Skeletal muscle satellite cell (primary cell): ENCODE measurements at regions not wholly inside any gene's neighbourhood (a gene's known extent, or its start where the extent isn't known, plus 50 kb on each side); places are given as distances from the start of the nearest gene placed in this dataset.

Source experiments
- H3K27me3 ChIP-seq: 2 replicates; pipeline ENCODE4 v1.7.0; 2013; ENCODE audit warnings: low read length; ENCODE audit not compliant: control insufficient read depth, insufficient read depth
- H3K36me3 ChIP-seq: 2 replicates; pipeline ENCODE4 v1.7.0; 2013; ENCODE audit warnings: mild to moderate bottlenecking, control low read depth, low read length; ENCODE audit not compliant: insufficient read depth
- H3K4me1 ChIP-seq: 2 replicates; pipeline ENCODE4 v1.7.0; 2013; ENCODE audit warnings: low read length; ENCODE audit not compliant: control insufficient read depth, insufficient read depth
- H3K4me2 ChIP-seq: 2 replicates; pipeline ENCODE4 v1.7.0; 2013; ENCODE audit warnings: mild to moderate bottlenecking, low read length
- H3K4me3 ChIP-seq: 2 replicates; pipeline ENCODE4 v1.7.0; 2013; ENCODE audit warnings: low read length
- H3K9ac ChIP-seq: 2 replicates; pipeline ENCODE4 v1.7.0; 2013; ENCODE audit warnings: mild to moderate bottlenecking, low read depth, low read length, moderate library complexity
- H3K9me3 ChIP-seq: replicated peaks from 2 replicates; pipeline ENCODE4 v1.7.0; 2013; ENCODE audit warnings: mild to moderate bottlenecking, control low read depth, low read length

GRCh38 chr10:9858816-9859215, 1158.9 kb upstream of the CELF2 start:
- no peaks in the 10 kb centered on the region for H3K27me3 ChIP-seq
- no peak overlapping the region for H3K4me3 ChIP-seq
- no peaks in the 10 kb centered on the region for H3K9me3 ChIP-seq
- no peak overlapping the region for H3K4me2 ChIP-seq
- no peak overlapping the region for H3K9ac ChIP-seq
- H3K4me1 ChIP-seq: peaks cover 3% of the 10 kb centered on the region
- H3K36me3 ChIP-seq: no peaks in the 10 kb centered on the region

- Histone ChIP-seq H3K4me1 (peaks cover 3% of the 10 kb centered on the region), H3K4me2 (no peak overlapping the region), H3K4me3 (no peak overlapping the region), H3K9ac (no peak overlapping the region), H3K36me3 (no peaks in the 10 kb centered on the region), H3K27me3 (no peaks in the 10 kb centered on the region), H3K9me3 (no peaks in the 10 kb centered on the region)
Measured at GRCh38 chr10:9860045-9860444, 1157.6 kb upstream of the CELF2 start.

DNA sequence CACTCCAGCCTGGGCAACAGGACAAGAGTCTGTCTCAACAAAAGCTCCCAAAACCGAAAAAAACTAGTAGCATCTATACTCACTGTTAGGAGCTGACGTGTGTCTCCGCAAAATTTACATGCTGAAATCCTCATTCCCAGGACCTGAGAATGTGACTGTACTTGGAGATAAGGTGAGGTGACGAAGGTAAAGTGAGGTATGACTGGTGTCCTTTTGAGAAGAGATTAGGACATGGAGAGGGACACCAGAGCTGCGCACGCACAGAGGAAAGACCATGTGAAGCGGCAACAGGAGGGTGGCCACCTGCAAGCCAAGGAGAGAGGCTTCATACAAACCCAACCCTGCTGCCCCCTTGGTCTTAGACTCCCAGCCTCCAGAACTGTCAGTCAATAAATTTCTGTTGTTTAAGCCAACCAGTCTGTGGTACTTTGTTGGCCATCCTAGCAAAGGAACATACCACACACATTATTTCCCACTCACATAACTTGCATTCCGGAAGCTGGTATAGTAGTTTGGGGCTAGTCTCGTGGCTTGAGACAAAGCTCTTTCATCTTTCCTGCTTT, 1154.0 kb upstream of the CELF2 start:
- Histone ChIP-seq H3K9me3 (no peaks in the 10 kb centered on the region), H3K27me3 (no peaks in the 10 kb centered on the region), H3K9ac (no peak overlapping the region), H3K4me2 (no peak overlapping the region), H3K4me1 (peaks cover 1% of the 10 kb centered on the region), H3K36me3 (no peaks in the 10 kb centered on the region), H3K4me3 (no peak overlapping the region)

DNA sequence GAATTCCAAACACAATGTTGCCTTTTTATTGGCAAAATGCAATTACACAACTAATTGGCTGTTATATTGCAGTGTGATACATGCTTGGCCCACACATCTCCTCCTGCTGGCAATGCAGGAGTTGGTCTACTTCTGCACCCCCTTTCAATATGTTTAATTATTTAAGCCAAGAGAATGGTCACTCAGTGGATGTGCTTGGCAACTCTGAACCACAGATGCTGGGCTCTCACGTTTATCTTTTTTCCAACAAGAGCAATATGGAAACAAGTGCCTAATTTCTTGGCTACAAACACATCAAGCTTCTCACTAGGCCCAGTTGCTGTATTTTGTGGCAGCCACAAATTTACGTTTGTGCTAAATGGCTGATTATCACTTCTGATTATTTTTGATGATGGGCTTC, 1149.2 kb upstream of the CELF2 start:
- H3K27me3 ChIP-seq: no peaks in the 10 kb centered on the region
- H3K4me3 ChIP-seq: no peak overlapping the region
- H3K9ac ChIP-seq: no peak overlapping the region
- no peaks in the 10 kb centered on the region for H3K4me1 ChIP-seq
- no peak overlapping the region for H3K4me2 ChIP-seq
- H3K9me3 ChIP-seq: no peaks in the 10 kb centered on the region
- no peaks in the 10 kb centered on the region for H3K36me3 ChIP-seq

DNA sequence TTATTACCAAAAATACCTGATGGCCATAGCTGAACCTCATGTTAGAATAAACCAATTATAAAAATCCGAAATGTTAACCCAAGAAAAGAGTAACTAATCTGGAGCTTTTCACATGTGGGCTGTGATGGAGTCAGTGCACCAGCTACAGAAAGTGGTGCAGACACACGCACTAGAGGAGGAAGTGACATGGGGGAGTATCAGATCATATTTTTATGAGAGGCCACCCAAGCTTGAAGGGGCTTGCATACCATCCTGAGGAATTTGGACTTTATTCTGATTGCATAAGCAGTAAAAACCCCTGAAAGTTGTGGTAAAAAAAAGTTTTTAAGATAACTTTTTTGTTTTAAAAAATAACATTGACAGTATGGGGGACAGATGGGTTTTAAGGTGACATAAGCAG, 1148.5 kb upstream of the CELF2 start:
- Histone ChIP-seq H3K9me3 (no peaks in the 10 kb centered on the region), H3K9ac (no peak overlapping the region), H3K4me1 (no peaks in the 10 kb centered on the region), H3K4me3 (no peak overlapping the region), H3K4me2 (no peak overlapping the region), H3K27me3 (no peaks in the 10 kb centered on the region), H3K36me3 (no peaks in the 10 kb centered on the region)

DNA sequence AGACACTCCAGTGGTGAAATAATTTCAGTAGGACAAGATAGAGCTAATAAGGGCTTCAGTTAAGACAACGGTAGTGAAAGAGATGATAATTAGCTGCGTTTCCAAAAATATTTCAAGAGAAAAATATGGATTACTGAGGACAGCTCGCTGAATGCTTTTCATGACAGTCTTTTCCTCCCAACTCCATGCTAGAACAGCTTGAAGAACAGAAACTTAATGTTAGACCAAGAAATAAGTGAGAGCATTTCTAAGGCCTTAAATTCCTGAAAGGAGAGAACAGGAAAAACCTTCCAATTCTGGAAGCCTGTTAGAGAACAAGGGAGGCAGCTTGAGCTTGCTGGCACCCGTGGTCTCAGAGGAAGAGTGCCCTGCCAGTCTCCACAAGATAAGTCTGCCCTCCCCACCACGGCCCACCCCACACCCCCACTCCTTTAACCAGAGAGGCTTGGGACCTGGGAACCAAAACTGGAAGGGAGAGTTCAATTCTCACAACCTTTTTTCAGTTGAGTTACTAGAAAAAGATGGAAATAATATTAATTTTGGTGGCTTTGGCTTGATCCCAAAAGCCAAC, 1148.0 kb upstream of the CELF2 start:
- no peaks in the 10 kb centered on the region for H3K9me3 ChIP-seq
- no peak overlapping the region for H3K4me2 ChIP-seq
- no peaks in the 10 kb centered on the region for H3K36me3 ChIP-seq
- H3K4me3 ChIP-seq: no peak overlapping the region
- no peaks in the 10 kb centered on the region for H3K4me1 ChIP-seq
- no peaks in the 10 kb centered on the region for H3K27me3 ChIP-seq
- H3K9ac ChIP-seq: no peak overlapping the region

DNA sequence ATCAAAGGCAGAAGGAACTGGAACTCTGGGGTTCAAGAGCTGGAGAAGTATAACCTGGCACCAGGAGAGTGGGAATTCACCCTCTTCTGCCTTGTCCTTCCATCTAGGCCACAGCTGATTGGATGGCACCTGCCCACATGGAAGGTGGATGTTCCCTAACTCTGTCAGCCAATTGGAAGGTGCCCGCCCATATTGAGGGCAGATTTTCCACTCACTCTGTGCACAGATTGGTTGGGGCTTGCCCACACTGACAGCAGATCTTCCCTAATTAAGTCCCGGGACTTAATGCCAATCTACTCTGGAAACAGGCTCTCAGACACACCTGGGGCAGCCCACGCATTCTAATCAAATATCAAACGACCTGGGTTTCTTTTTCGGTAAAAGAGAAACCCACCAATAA, 1142.3 kb upstream of the CELF2 start:
- no peaks in the 10 kb centered on the region for H3K9me3 ChIP-seq
- no peak overlapping the region for H3K4me3 ChIP-seq
- no peaks in the 10 kb centered on the region for H3K4me1 ChIP-seq
- H3K9ac ChIP-seq: no peak overlapping the region
- H3K36me3 ChIP-seq: no peaks in the 10 kb centered on the region
- H3K4me2 ChIP-seq: no peak overlapping the region
- H3K27me3 ChIP-seq: no peaks in the 10 kb centered on the region

GRCh38 chr10:9877978-9878377, 1139.7 kb upstream of the CELF2 start:
- no peaks in the 10 kb centered on the region for H3K9me3 ChIP-seq
- H3K27me3 ChIP-seq: no peaks in the 10 kb centered on the region
- H3K36me3 ChIP-seq: no peaks in the 10 kb centered on the region

GRCh38 chr10:9878383-9878782, 1139.3 kb upstream of the CELF2 start:
- Histone ChIP-seq H3K9me3 (no peaks in the 10 kb centered on the region), H3K9ac (no peak overlapping the region), H3K36me3 (no peaks in the 10 kb centered on the region), H3K4me3 (no peak overlapping the region), H3K4me2 (no peak overlapping the region), H3K27me3 (no peaks in the 10 kb centered on the region), H3K4me1 (no peaks in the 10 kb centered on the region)

More at GRCh38 chr10:9877978-9878377, 1139.7 kb upstream of the CELF2 start:
- Histone ChIP-seq H3K4me1 (no peaks in the 10 kb centered on the region), H3K9ac (no peak overlapping the region), H3K4me3 (no peak overlapping the region), H3K4me2 (no peak overlapping the region)

- Histone ChIP-seq H3K27me3 (no peaks in the 10 kb centered on the region), H3K4me2 (no peak overlapping the region), H3K9me3 (no peaks in the 10 kb centered on the region), H3K4me3 (no peak overlapping the region), H3K4me1 (no peaks in the 10 kb centered on the region), H3K9ac (no peak overlapping the region), H3K36me3 (no peaks in the 10 kb centered on the region)
Measured at GRCh38 chr10:9885761-9886160, 1131.9 kb upstream of the CELF2 start.

- no peaks in the 10 kb centered on the region for H3K36me3 ChIP-seq
- no peak overlapping the region for H3K9ac ChIP-seq
- no peaks in the 10 kb centered on the region for H3K27me3 ChIP-seq
- no peak overlapping the region for H3K4me2 ChIP-seq
- H3K4me3 ChIP-seq: no peak overlapping the region
- H3K4me1 ChIP-seq: no peaks in the 10 kb centered on the region
- H3K9me3 ChIP-seq: no peaks in the 10 kb centered on the region
Measured at GRCh38 chr10:9886772-9887171, 1130.9 kb upstream of the CELF2 start.

DNA sequence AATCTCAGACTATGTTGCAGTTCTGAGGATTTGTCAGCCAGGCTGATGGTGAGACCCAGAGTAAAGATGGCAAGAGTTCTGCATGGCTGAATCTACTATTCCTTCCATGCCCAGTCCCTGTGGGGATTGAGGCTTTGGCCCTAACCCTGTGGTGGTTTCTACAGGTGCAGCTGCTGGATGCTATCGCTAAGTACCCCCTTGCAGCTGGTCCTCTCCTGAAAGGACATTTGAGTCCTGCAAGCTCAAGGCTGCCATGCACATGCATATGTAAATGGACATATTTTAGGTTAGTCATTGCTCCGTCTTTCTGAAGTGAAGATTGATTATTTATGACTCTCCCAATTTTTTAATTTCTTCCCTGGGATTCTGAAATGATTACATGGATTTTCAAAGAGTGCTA, 1122.2 kb upstream of the CELF2 start:
- Histone ChIP-seq H3K4me2 (no peak overlapping the region), H3K4me3 (no peak overlapping the region), H3K4me1 (no peaks in the 10 kb centered on the region)

More for the DNA sequence above, 1122.2 kb upstream of the CELF2 start:
- Histone ChIP-seq H3K36me3 (no peaks in the 10 kb centered on the region), H3K9me3 (no peaks in the 10 kb centered on the region), H3K9ac (no peak overlapping the region), H3K27me3 (no peaks in the 10 kb centered on the region)
